ENCODE measurements at regions not wholly inside any gene's neighbourhood (a gene's known extent, or its start where the extent isn't known, plus 50 kb on each side); places are given as distances from the start of the nearest gene placed in this dataset.

GRCh38 chr21:19874521-19874920, 1123.7 kb upstream of the NCAM2 start:
- no peak overlapping the region for H2AFZ ChIP-seq (ENCODE audit: low read depth, low read length, poor library complexity, severe bottlenecking)
- no TSS peak for BruUV-seq (replicated peaks)
- intact Hi-C loops (cut with micrococcal nuclease): no loop called here
- H4K20me1 ChIP-seq (ENCODE audit: insufficient read depth): no peaks in the 10 kb centered on the region
- no peaks in the 10 kb centered on the region for H3K27me3 ChIP-seq (ENCODE audit: insufficient read depth, low read length)
- ChIA-PET POLR2A (no interaction called here), RAD21 (ENCODE audit: low non-redundant PET in 1 of 2, low total read pairs in 2 of 2, uncharacterized antibody in 2 of 2, unreplicated experiment in 2 of 2) (no interaction called here), CTCF (no interaction called here)
- H3K79me2 ChIP-seq (ENCODE audit: insufficient read depth, low read length): no peaks in the 10 kb centered on the region
- no peak overlapping the region for H3K9ac ChIP-seq (ENCODE audit: low read length)
- peaks cover 0 to 13% of the 10 kb centered on the region in 2 experiments; a peak in 2 of 4 replicates for H3K9me3 ChIP-seq (ENCODE audit: control insufficient read depth in 1 of 2, insufficient read depth in 1 of 2, low read depth in 1 of 2, low read length in 2 of 2)
- no peaks in the 10 kb centered on the region for H3K36me3 ChIP-seq (ENCODE audit: control insufficient read depth in 1 of 2, insufficient read depth in 2 of 2, low read length in 2 of 2)
- H3K4me1 ChIP-seq (ENCODE audit: control insufficient read depth in 1 of 2, insufficient read depth in 2 of 2, low read length in 2 of 2): no peaks in the 10 kb centered on the region
- H3K4me3 ChIP-seq (replicated peaks in 1 of 2; ENCODE audit: low read depth in 1 of 2, low read length in 2 of 2): no peak overlapping the region
- DNase-seq (ENCODE audit: low read depth, low spot score) (no peak), ATAC-seq (no peak)
- TF ChIP-seq EZH2 (IDR thresholded peaks at IDR 0.05) (no peak), EGR1 (IDR thresholded peaks at IDR 0.05; ENCODE audit: low read depth) (no peak), MAX (IDR thresholded peaks at IDR 0.05) (no peak), JUND (IDR thresholded peaks at IDR 0.05) (no peak), SRF (IDR thresholded peaks at IDR 0.05; ENCODE audit: low read depth) (no peak), YY1 (IDR thresholded peaks at IDR 0.05; ENCODE audit: extremely low read depth, insufficient replicate concordance, low read depth, low read length) (no peak), CBX3 (IDR thresholded peaks at IDR 0.05; ENCODE audit: low read depth) (no peak), CEBPB (IDR thresholded peaks at IDR 0.05; ENCODE audit: low read depth) (no peak), EZH2phosphoT487 (IDR thresholded peaks at IDR 0.05; ENCODE audit: borderline replicate concordance) (no peak), POLR2AphosphoS5 (IDR thresholded peaks at IDR 0.05; ENCODE audit: low read depth, low read length) (no peak), SIN3A (IDR thresholded peaks at IDR 0.05; ENCODE audit: low read depth) (no peak), ZFX (IDR thresholded peaks at IDR 0.05) (no peak), TCF7L2 (IDR thresholded peaks at IDR 0.05; ENCODE audit: borderline replicate concordance, extremely low read depth, insufficient read depth, insufficient read length) (no peak), POLR2A (IDR thresholded peaks at IDR 0.05; ENCODE audit: borderline replicate concordance, extremely low read depth, insufficient read depth, insufficient read length) (no peak), ELF1 (IDR thresholded peaks at IDR 0.05; ENCODE audit: borderline replicate concordance, low read depth) (no peak), CTCF (IDR thresholded peaks at IDR 0.05 in 2 of 3, conservative IDR thresholded peaks at IDR 0.05 in 1 of 3; ENCODE audit: borderline replicate concordance in 1 of 3, insufficient read depth in 1 of 3, low read depth in 2 of 3, low read length in 2 of 3) (no peak)
- TF ChIP-seq, protein P1, sequence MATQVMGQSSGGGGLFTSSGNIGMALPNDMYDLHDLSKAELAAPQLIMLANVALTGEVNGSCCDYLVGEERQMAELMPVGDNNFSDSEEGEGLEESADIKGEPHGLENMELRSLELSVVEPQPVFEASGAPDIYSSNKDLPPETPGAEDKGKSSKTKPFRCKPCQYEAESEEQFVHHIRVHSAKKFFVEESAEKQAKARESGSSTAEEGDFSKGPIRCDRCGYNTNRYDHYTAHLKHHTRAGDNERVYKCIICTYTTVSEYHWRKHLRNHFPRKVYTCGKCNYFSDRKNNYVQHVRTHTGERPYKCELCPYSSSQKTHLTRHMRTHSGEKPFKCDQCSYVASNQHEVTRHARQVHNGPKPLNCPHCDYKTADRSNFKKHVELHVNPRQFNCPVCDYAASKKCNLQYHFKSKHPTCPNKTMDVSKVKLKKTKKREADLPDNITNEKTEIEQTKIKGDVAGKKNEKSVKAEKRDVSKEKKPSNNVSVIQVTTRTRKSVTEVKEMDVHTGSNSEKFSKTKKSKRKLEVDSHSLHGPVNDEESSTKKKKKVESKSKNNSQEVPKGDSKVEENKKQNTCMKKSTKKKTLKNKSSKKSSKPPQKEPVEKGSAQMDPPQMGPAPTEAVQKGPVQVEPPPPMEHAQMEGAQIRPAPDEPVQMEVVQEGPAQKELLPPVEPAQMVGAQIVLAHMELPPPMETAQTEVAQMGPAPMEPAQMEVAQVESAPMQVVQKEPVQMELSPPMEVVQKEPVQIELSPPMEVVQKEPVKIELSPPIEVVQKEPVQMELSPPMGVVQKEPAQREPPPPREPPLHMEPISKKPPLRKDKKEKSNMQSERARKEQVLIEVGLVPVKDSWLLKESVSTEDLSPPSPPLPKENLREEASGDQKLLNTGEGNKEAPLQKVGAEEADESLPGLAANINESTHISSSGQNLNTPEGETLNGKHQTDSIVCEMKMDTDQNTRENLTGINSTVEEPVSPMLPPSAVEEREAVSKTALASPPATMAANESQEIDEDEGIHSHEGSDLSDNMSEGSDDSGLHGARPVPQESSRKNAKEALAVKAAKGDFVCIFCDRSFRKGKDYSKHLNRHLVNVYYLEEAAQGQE (IDR thresholded peaks at IDR 0.05; ENCODE audit: low read depth): no peak
- no peak overlapping the region for H3K27ac ChIP-seq (ENCODE audit: low read depth, low read length)
- no peaks in the 10 kb centered on the region for H3K9me2 ChIP-seq (ENCODE audit: insufficient read depth)
- no peak overlapping the region for H3K4me2 ChIP-seq (ENCODE audit: low read length)

Measured in HCT116 (cell line).